HFFc6 (cell line): ENCODE measurements at regions not wholly inside any gene's neighbourhood (a gene's known extent, or its start where the extent isn't known, plus 50 kb on each side); places are given as distances from the start of the nearest gene placed in this dataset.

Experiments used
- DNase-seq: peaks from one replicate; pipeline ENCODE4 v3.0.0-alpha.2; 2018
- H3K27ac Mint-ChIP-seq: 2 replicates; pipeline ENCODE4 v1.8.0; 2020; ENCODE audit warnings: mild to moderate bottlenecking, mixed read lengths
- H3K27me3 Mint-ChIP-seq: 2 replicates; pipeline ENCODE4 v1.8.0; 2021; ENCODE audit warnings: mild to moderate bottlenecking, moderate library complexity, mixed read lengths; ENCODE audit not compliant: insufficient read depth
- H3K36me3 Mint-ChIP-seq: 2 replicates; pipeline ENCODE4 v1.8.0; 2021; ENCODE audit warnings: low read depth, mixed read lengths
- H3K4me1 Mint-ChIP-seq: 2 replicates; pipeline ENCODE4 v1.8.0; 2020; ENCODE audit warnings: low read depth, mixed read lengths
- H3K4me3 Mint-ChIP-seq: 2 replicates; pipeline ENCODE4 v1.8.0; 2020; ENCODE audit warnings: mild to moderate bottlenecking, moderate library complexity, mixed read lengths
- H3K9me3 Mint-ChIP-seq: 2 replicates; pipeline ENCODE4 v1.8.0; 2020; ENCODE audit warnings: mild to moderate bottlenecking, mixed read lengths
- CTCF ChIP-seq: fragments of 200-600 bp; sonication (generic); IDR thresholded peaks from 2 replicates; pipeline ENCODE4 v1.5.0; 2021; ENCODE audit warnings: antibody characterized with exemption, mild to moderate bottlenecking

- H3K4me1 Mint-ChIP-seq: peaks cover 16% of the 10 kb centered on the region
- no peaks in the 10 kb centered on the region for H3K27me3 Mint-ChIP-seq
- no peak overlapping the region for H3K27ac Mint-ChIP-seq
- H3K4me3 Mint-ChIP-seq: no peak overlapping the region
- no peaks in the 10 kb centered on the region for H3K9me3 Mint-ChIP-seq
- TF ChIP-seq CTCF: no peak
- no peak for DNase-seq
- no peaks in the 10 kb centered on the region for H3K36me3 Mint-ChIP-seq
These were observed 678.0 kb upstream of the INTU start for GRCh38 chr4:126954537-126955291.

GRCh38 chr4:126955292-126956183 lies 677.2 kb upstream of the INTU start:
- no peak for DNase-seq
- H3K27ac Mint-ChIP-seq: no peak overlapping the region
- peaks cover 8% of the 10 kb centered on the region for H3K4me1 Mint-ChIP-seq
- H3K9me3 Mint-ChIP-seq: no peaks in the 10 kb centered on the region
- TF ChIP-seq CTCF: no peak
- H3K36me3 Mint-ChIP-seq: no peaks in the 10 kb centered on the region
- H3K4me3 Mint-ChIP-seq: no peak overlapping the region
- H3K27me3 Mint-ChIP-seq: no peaks in the 10 kb centered on the region

- Mint-ChIP-seq H3K36me3 (no peaks in the 10 kb centered on the region), H3K4me1 (0 out of 2 replicates have a peak, but pooled peaks cover 5% of the 10 kb centered on the region), H3K9me3 (no peaks in the 10 kb centered on the region), H3K4me3 (no peak overlapping the region), H3K27ac (no peak overlapping the region), H3K27me3 (no peaks in the 10 kb centered on the region)
- no peak for TF ChIP-seq CTCF
- no peak for DNase-seq
These were observed 676.4 kb upstream of the INTU start for GRCh38 chr4:126956184-126956897.

- no peak overlapping the region for H3K27ac Mint-ChIP-seq
- H3K27me3 Mint-ChIP-seq: no peaks in the 10 kb centered on the region
- 0 out of 2 replicates have a peak, but pooled peaks cover 5% of the 10 kb centered on the region for H3K4me1 Mint-ChIP-seq
- TF ChIP-seq CTCF: peak; percentile 64
- no peaks in the 10 kb centered on the region for H3K36me3 Mint-ChIP-seq
- DNase-seq: peak; percentile 11
- H3K9me3 Mint-ChIP-seq: no peaks in the 10 kb centered on the region
- no peak overlapping the region for H3K4me3 Mint-ChIP-seq
These were observed 675.2 kb upstream of the INTU start for GRCh38 chr4:126957556-126957955.

- Mint-ChIP-seq H3K27me3 (no peaks in the 10 kb centered on the region), H3K9me3 (no peaks in the 10 kb centered on the region), H3K4me3 (no peak overlapping the region), H3K4me1 (0 out of 2 replicates have a peak, but pooled peaks cover 5% of the 10 kb centered on the region), H3K36me3 (no peaks in the 10 kb centered on the region), H3K27ac (no peak overlapping the region)
- no peak for TF ChIP-seq CTCF
- no peak for DNase-seq
These were observed 674.8 kb upstream of the INTU start for GRCh38 chr4:126957987-126958386.
